SK-N-SH treated with all-trans-retinoic acid at 6 μM for 48 hours (cell line): ENCODE measurements at regions not wholly inside any gene's neighbourhood (a gene's known extent, or its start where the extent isn't known, plus 50 kb on each side); places are given as distances from the start of the nearest gene placed in this dataset.

Source experiments
- ATAC-seq: fragments of 200-7000 bp; cut with Tn5 transposase; 3 replicates; pipeline ENCODE4 v1.9.1; 2020; ENCODE audit warnings: mild to moderate bottlenecking, moderate library complexity
- ARNTL ChIP-seq: fragments of 450-650 bp; formaldehyde crosslinking; IDR thresholded peaks from 2 replicates; pipeline ENCODE4 v1.5.0; 2020; ENCODE audit warnings: low read depth, mild to moderate bottlenecking, moderate library complexity, borderline replicate concordance
- BACH2 ChIP-seq: fragments of 250-450 bp; sonication (Bioruptor Pico); IDR thresholded peaks from 2 replicates; pipeline ENCODE4 v1.9.0; 2021; ENCODE audit warnings: mild to moderate bottlenecking, borderline replicate concordance
- CSDC2 ChIP-seq: fragments of 250-450 bp; sonication (Bioruptor Pico); IDR thresholded peaks from 2 replicates; pipeline ENCODE4 v1.5.0; 2020; ENCODE audit warnings: mild to moderate bottlenecking, moderate library complexity
- ESRRG ChIP-seq: fragments of 250-450 bp; sonication (Bioruptor Pico); IDR thresholded peaks from 2 replicates; pipeline ENCODE4 v1.6.1; 2021; ENCODE audit warnings: mild to moderate bottlenecking
- GLIS3 ChIP-seq: fragments of 250-450 bp; sonication (Bioruptor Pico); IDR thresholded peaks from 2 replicates; pipeline ENCODE4 v1.5.0; 2020; ENCODE audit warnings: mild to moderate bottlenecking, moderate library complexity
- ISL1 ChIP-seq: fragments of 250-450 bp; sonication (Bioruptor Pico); IDR thresholded peaks from 2 replicates; pipeline ENCODE4 v2.1.2; 2022; ENCODE audit warnings: mild to moderate bottlenecking, moderate library complexity
- OSR1 ChIP-seq: fragments of 250-450 bp; sonication (Bioruptor Pico); IDR thresholded peaks from 2 replicates; pipeline ENCODE4 v1.8.0; 2022; ENCODE audit warnings: moderate library complexity, mild to moderate bottlenecking, inconsistent platforms
- PATZ1 ChIP-seq: fragments of 250-450 bp; sonication (Bioruptor Pico); IDR thresholded peaks from 2 replicates; pipeline ENCODE4 v1.8.0; 2020; ENCODE audit warnings: mild to moderate bottlenecking, moderate library complexity, borderline replicate concordance
- PPARA ChIP-seq: fragments of 250-450 bp; sonication (Bioruptor Pico); IDR thresholded peaks from 2 replicates; pipeline ENCODE4 v1.5.0; 2020; ENCODE audit warnings: mild to moderate bottlenecking, borderline replicate concordance
- RARB ChIP-seq: fragments of 250-450 bp; sonication (Bioruptor Pico); IDR thresholded peaks from 2 replicates; pipeline ENCODE4 v1.8.0; 2021; ENCODE audit warnings: mild to moderate bottlenecking, moderate library complexity
- SNAI2 ChIP-seq: fragments of 250-450 bp; sonication (Bioruptor Pico); IDR thresholded peaks from 2 replicates; pipeline ENCODE4 v1.5.0; 2020; ENCODE audit warnings: mild to moderate bottlenecking, moderate library complexity
- TCF4 ChIP-seq: fragments of 250-450 bp; sonication (Bioruptor Pico); IDR thresholded peaks from 2 replicates; pipeline ENCODE4 v1.8.0; 2021; ENCODE audit warnings: mild to moderate bottlenecking, moderate library complexity, borderline replicate concordance
- TOX ChIP-seq: fragments of 250-450 bp; sonication (Bioruptor Pico); IDR thresholded peaks from 2 replicates; pipeline ENCODE4 v1.8.0; 2021; ENCODE audit warnings: mild to moderate bottlenecking, moderate library complexity, borderline replicate concordance
- ZC3H10 ChIP-seq: fragments of 250-450 bp; sonication (Bioruptor Pico); IDR thresholded peaks from 2 replicates; pipeline ENCODE4 v1.5.1; 2021; ENCODE audit warnings: mild to moderate bottlenecking, moderate library complexity
- ZFP3 ChIP-seq: fragments of 250-450 bp; sonication (Bioruptor Pico); IDR thresholded peaks from 2 replicates; pipeline ENCODE4 v1.5.0; 2020; ENCODE audit warnings: mild to moderate bottlenecking, moderate library complexity
- ZNF565 ChIP-seq: fragments of 450-650 bp; formaldehyde crosslinking; conservative IDR thresholded peaks from 2 replicates; pipeline ENCODE4 v1.5.0; 2020; ENCODE audit warnings: low read depth, mild to moderate bottlenecking, moderate library complexity
- ZNF70 ChIP-seq: fragments of 450-650 bp; formaldehyde crosslinking; IDR thresholded peaks from 2 replicates; pipeline ENCODE4 v1.5.0; 2020; ENCODE audit warnings: mild to moderate bottlenecking, moderate library complexity
- ZNF8 ChIP-seq: fragments of 450-650 bp; formaldehyde crosslinking; IDR thresholded peaks from 2 replicates; pipeline ENCODE4 v1.5.0; 2020; ENCODE audit warnings: mild to moderate bottlenecking, moderate library complexity
- TF ChIP-seq, protein P1 (sequence below): fragments of 250-450 bp; sonication (Bioruptor Pico); IDR thresholded peaks from 2 replicates; pipeline ENCODE4 v1.5.0; 2020; ENCODE audit warnings: mild to moderate bottlenecking, moderate library complexity
- TF ChIP-seq, protein P2 (sequence below): fragments of 250-450 bp; sonication (Bioruptor Pico); IDR thresholded peaks from 2 replicates; pipeline ENCODE4 v1.8.0; 2021; ENCODE audit warnings: low read depth, mild to moderate bottlenecking, moderate library complexity, borderline replicate concordance
- TF ChIP-seq, protein P3 (sequence below): fragments of 250-450 bp; sonication (Bioruptor Pico); IDR thresholded peaks from 2 replicates; pipeline ENCODE4 v1.5.1; 2020; ENCODE audit warnings: low read depth, mild to moderate bottlenecking, moderate library complexity
- TF ChIP-seq, protein P4 (sequence below): fragments of 250-450 bp; sonication (Bioruptor Pico); IDR thresholded peaks from 2 replicates; pipeline ENCODE4 v1.5.1; 2021; ENCODE audit warnings: mild to moderate bottlenecking, moderate library complexity

DNA sequence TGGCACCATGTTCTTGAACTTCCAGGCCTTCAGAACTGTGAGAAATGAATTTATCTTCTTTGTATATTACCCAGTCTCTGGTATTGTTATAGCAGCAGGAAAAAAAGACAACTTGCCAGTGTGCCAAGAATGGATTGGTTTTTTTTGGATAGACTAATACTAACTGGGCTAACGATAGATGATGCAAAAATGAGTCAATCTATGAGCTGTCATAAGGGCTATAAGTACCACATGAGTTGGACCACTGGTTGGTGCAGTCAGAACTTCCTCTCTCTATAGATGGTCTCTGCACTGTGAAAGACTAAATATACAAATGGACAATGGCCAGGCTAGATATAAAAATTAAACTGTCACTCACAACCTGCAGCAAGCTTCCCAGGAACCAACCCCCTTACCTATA is 87.6 kb upstream of the COL21A1 start:
- ATAC-seq = peak; percentile 68
- no peak for TF ChIP-seq TCF4 (CRISPR knock-in tag)
- TF ChIP-seq ZC3H10 = no peak
- TF ChIP-seq ISL1 (CRISPR knock-in tag) = no peak
- no peak for TF ChIP-seq ZNF8 (CRISPR knock-in tag)
- TF ChIP-seq RARB (CRISPR knock-in tag) = no peak
- TF ChIP-seq PATZ1 (CRISPR knock-in tag) = no peak
- no peak for TF ChIP-seq CSDC2 (CRISPR knock-in tag)
- no peak for TF ChIP-seq TOX (CRISPR knock-in tag)
- TF ChIP-seq GLIS3 (CRISPR knock-in tag) = no peak
- no peak for TF ChIP-seq PPARA (CRISPR knock-in tag)
- no peak for TF ChIP-seq ESRRG (CRISPR knock-in tag)
- TF ChIP-seq, protein P1, sequence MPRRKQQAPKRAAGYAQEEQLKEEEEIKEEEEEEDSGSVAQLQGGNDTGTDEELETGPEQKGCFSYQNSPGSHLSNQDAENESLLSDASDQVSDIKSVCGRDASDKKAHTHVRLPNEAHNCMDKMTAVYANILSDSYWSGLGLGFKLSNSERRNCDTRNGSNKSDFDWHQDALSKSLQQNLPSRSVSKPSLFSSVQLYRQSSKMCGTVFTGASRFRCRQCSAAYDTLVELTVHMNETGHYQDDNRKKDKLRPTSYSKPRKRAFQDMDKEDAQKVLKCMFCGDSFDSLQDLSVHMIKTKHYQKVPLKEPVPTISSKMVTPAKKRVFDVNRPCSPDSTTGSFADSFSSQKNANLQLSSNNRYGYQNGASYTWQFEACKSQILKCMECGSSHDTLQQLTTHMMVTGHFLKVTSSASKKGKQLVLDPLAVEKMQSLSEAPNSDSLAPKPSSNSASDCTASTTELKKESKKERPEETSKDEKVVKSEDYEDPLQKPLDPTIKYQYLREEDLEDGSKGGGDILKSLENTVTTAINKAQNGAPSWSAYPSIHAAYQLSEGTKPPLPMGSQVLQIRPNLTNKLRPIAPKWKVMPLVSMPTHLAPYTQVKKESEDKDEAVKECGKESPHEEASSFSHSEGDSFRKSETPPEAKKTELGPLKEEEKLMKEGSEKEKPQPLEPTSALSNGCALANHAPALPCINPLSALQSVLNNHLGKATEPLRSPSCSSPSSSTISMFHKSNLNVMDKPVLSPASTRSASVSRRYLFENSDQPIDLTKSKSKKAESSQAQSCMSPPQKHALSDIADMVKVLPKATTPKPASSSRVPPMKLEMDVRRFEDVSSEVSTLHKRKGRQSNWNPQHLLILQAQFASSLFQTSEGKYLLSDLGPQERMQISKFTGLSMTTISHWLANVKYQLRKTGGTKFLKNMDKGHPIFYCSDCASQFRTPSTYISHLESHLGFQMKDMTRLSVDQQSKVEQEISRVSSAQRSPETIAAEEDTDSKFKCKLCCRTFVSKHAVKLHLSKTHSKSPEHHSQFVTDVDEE (CRISPR knock-in tag) = no peak
- TF ChIP-seq BACH2 = no peak
- no peak for TF ChIP-seq ZNF565 (CRISPR knock-in tag)
- no peak for TF ChIP-seq ZNF70 (CRISPR knock-in tag)
- TF ChIP-seq ARNTL (CRISPR knock-in tag) = no peak
- TF ChIP-seq OSR1 = no peak

DNA sequence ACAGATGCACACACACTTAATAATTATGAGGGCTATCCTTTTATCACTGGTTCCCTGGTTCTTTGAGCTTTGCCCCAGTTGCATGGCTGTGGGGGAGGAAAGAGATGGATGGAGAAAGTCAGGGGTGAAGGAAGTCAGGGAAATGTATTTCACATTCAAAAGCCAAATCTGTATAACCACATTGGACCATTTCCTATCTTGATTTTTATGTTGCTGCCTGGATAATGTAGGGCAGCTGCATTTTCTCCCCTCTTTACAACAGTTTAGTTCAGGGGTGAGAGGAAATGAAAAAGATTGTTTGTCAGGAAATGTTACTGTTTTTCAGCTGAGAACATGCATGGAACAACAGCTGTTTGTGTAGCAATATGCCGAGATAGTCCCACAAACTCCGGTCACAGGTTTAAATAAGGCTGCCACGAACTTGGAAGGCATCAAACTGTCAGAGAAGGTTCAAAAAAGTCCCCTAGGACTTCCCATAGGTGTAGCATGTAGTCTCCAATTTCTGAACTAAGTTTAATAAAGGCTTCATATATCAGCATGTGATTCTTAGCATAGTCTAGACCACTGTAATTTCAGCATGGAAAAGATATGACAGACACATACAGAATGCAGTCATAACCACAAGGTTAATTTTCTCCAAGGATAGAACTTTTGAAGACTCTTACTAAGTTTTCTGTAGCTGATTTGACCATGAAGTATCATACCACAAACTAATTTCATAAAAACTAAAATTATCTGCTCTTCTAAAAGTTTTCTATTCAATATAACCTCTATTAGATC is 82.1 kb upstream of the COL21A1 start:
- no peak for TF ChIP-seq PATZ1 (CRISPR knock-in tag)
- TF ChIP-seq BACH2 = no peak
- TF ChIP-seq, protein P2, sequence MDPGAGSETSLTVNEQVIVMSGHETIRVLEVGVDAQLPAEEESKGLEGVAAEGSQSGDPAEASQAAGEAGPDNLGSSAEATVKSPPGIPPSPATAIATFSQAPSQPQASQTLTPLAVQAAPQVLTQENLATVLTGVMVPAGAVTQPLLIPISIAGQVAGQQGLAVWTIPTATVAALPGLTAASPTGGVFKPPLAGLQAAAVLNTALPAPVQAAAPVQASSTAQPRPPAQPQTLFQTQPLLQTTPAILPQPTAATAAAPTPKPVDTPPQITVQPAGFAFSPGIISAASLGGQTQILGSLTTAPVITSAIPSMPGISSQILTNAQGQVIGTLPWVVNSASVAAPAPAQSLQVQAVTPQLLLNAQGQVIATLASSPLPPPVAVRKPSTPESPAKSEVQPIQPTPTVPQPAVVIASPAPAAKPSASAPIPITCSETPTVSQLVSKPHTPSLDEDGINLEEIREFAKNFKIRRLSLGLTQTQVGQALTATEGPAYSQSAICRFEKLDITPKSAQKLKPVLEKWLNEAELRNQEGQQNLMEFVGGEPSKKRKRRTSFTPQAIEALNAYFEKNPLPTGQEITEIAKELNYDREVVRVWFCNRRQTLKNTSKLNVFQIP (CRISPR knock-in tag) = no peak
- TF ChIP-seq, protein P3, sequence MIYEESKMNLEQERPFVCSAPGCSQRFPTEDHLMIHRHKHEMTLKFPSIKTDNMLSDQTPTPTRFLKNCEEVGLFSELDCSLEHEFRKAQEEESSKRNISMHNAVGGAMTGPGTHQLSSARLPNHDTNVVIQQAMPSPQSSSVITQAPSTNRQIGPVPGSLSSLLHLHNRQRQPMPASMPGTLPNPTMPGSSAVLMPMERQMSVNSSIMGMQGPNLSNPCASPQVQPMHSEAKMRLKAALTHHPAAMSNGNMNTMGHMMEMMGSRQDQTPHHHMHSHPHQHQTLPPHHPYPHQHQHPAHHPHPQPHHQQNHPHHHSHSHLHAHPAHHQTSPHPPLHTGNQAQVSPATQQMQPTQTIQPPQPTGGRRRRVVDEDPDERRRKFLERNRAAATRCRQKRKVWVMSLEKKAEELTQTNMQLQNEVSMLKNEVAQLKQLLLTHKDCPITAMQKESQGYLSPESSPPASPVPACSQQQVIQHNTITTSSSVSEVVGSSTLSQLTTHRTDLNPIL (CRISPR knock-in tag) = no peak
- TF ChIP-seq, protein P4, sequence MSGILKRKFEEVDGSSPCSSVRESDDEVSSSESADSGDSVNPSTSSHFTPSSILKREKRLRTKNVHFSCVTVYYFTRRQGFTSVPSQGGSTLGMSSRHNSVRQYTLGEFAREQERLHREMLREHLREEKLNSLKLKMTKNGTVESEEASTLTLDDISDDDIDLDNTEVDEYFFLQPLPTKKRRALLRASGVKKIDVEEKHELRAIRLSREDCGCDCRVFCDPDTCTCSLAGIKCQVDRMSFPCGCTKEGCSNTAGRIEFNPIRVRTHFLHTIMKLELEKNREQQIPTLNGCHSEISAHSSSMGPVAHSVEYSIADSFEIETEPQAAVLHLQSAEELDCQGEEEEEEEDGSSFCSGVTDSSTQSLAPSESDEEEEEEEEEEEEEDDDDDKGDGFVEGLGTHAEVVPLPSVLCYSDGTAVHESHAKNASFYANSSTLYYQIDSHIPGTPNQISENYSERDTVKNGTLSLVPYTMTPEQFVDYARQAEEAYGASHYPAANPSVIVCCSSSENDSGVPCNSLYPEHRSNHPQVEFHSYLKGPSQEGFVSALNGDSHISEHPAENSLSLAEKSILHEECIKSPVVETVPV (CRISPR knock-in tag) = no peak
- no peak for TF ChIP-seq SNAI2 (CRISPR knock-in tag)
- TF ChIP-seq ZFP3 (CRISPR knock-in tag) = no peak
- TF ChIP-seq PPARA (CRISPR knock-in tag) = no peak
- no peak for TF ChIP-seq TCF4 (CRISPR knock-in tag)
- TF ChIP-seq ZNF565 (CRISPR knock-in tag) = no peak
- TF ChIP-seq, protein P1 (CRISPR knock-in tag) = no peak
- TF ChIP-seq ZNF70 (CRISPR knock-in tag) = no peak
- no peak for TF ChIP-seq ISL1 (CRISPR knock-in tag)
- TF ChIP-seq ARNTL (CRISPR knock-in tag) = no peak
- no peak for TF ChIP-seq ZC3H10
- no peak for TF ChIP-seq GLIS3 (CRISPR knock-in tag)
- TF ChIP-seq, all 23 proteins: peak for 0
- peak; percentile 67 for ATAC-seq
